DND-41 (cell line): ENCODE measurements at regions not wholly inside any gene's neighbourhood (a gene's known extent, or its start where the extent isn't known, plus 50 kb on each side); places are given as distances from the start of the nearest gene placed in this dataset.
"Not testable (repeated sequence)": the region's sequence is repeated elsewhere in the genome, so short reads cannot be mapped to it uniquely, and the experiment has no call there.

Source experiments
- ATAC-seq: fragments of 200-7000 bp; cut with Tn5 transposase; 3 replicates; pipeline ENCODE4 v1.9.1; 2021; ENCODE audit warnings: low read depth; ENCODE audit not compliant: insufficient read depth
- DNase-seq: peaks from one replicate; pipeline ENCODE4 v3.0.0-alpha.2; 2020
- H2AFZ ChIP-seq: 2 replicates; pipeline ENCODE4 v1.6.0; 2012; ENCODE audit warnings: low read depth, low read length
- H3K27ac ChIP-seq: 2 replicates; pipeline ENCODE4 v1.5.1; 2012; ENCODE audit warnings: low read length, inconsistent platforms
- H3K27me3 ChIP-seq: fragments of 200-600 bp; sonication (generic); 2 replicates; pipeline ENCODE4 v1.6.0; 2012; ENCODE audit warnings: low read length, mild to moderate bottlenecking, inconsistent platforms; ENCODE audit not compliant: insufficient read depth, poor library complexity
- H3K36me3 ChIP-seq: 2 replicates; pipeline ENCODE4 v1.5.1; 2012; ENCODE audit warnings: low read length, inconsistent platforms; ENCODE audit not compliant: insufficient read depth
- H3K4me1 ChIP-seq: 2 replicates; pipeline ENCODE4 v1.5.1; 2012; ENCODE audit warnings: mild to moderate bottlenecking, low read length; ENCODE audit not compliant: insufficient read depth
- H3K4me2 ChIP-seq: 2 replicates; pipeline ENCODE4 v1.6.0; 2012; ENCODE audit warnings: mild to moderate bottlenecking, moderate library complexity, low read length, inconsistent platforms; ENCODE audit not compliant: insufficient read depth
- H3K4me3 ChIP-seq, 2 experiments: fragments of 200-600 bp in 1 of 2; shearing (Covaris generic) in 1 of 2; 2 replicates each; pipeline ENCODE4 v1.5.1; 2012 to 2016; ENCODE audit warnings: inconsistent platforms in 2 of 2, low read length in 2 of 2, mild to moderate bottlenecking in 2 of 2, low read depth in 1 of 2, moderate library complexity in 1 of 2
- H3K79me2 ChIP-seq: 2 replicates; pipeline ENCODE4 v1.6.0; 2012; ENCODE audit warnings: low read length, inconsistent platforms; ENCODE audit not compliant: insufficient read depth
- H3K9ac ChIP-seq: 2 replicates; pipeline ENCODE4 v1.6.0; 2012; ENCODE audit warnings: low read depth, mild to moderate bottlenecking, inconsistent platforms, low read length, moderate library complexity
- H3K9me3 ChIP-seq: 2 replicates; pipeline ENCODE4 v1.5.1; 2012; ENCODE audit warnings: low read length, moderate library complexity, mild to moderate bottlenecking, inconsistent platforms; ENCODE audit not compliant: insufficient read depth, severe bottlenecking
- H4K20me1 ChIP-seq: 2 replicates; pipeline ENCODE4 v1.6.0; 2012; ENCODE audit warnings: low read length; ENCODE audit not compliant: insufficient read depth
- EZH2 ChIP-seq: IDR thresholded peaks from 3 replicates; pipeline ENCODE4 v1.6.1; 2012; ENCODE audit warnings: borderline replicate concordance, low read depth, mild to moderate bottlenecking, moderate library complexity, low read length, inconsistent platforms; ENCODE audit not compliant: severe bottlenecking
- TF ChIP-seq, protein P1 (sequence below): IDR thresholded peaks from 2 replicates; pipeline ENCODE4 v1.5.1; 2012; ENCODE audit warnings: borderline replicate concordance, low read length, moderate library complexity, mild to moderate bottlenecking; ENCODE audit not compliant: poor library complexity, severe bottlenecking; ENCODE audit errors: extremely low read depth

DNA sequence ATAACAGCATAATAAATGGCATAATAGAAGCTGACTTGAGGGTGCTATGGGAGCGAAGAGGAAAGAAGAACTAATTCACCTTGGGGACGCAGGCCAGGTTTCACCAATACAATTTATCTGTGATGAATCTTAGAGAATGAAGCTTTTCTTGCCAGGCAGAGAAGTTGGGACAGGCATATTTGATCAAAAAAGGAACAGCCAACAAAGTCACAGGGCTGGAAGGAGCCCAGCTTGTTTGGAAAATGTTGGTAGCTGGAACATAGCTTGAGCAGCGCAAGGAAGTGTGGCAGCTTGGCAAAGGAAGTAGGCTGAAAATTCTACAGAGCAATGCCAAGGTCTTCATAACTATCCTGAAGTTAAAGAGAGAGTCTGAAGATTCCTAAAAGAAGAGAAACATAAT, 181.5 kb upstream of the OR13F1 start:
- no peaks in the 10 kb centered on the region for H3K4me1 ChIP-seq
- no peaks in the 10 kb centered on the region for H3K36me3 ChIP-seq
- no peaks in the 10 kb centered on the region for H3K27me3 ChIP-seq
- H3K4me3 ChIP-seq, result no peak overlapping the region
- no peak overlapping the region for H2AFZ ChIP-seq
- no peak for TF ChIP-seq EZH2
- TF ChIP-seq, protein P1, sequence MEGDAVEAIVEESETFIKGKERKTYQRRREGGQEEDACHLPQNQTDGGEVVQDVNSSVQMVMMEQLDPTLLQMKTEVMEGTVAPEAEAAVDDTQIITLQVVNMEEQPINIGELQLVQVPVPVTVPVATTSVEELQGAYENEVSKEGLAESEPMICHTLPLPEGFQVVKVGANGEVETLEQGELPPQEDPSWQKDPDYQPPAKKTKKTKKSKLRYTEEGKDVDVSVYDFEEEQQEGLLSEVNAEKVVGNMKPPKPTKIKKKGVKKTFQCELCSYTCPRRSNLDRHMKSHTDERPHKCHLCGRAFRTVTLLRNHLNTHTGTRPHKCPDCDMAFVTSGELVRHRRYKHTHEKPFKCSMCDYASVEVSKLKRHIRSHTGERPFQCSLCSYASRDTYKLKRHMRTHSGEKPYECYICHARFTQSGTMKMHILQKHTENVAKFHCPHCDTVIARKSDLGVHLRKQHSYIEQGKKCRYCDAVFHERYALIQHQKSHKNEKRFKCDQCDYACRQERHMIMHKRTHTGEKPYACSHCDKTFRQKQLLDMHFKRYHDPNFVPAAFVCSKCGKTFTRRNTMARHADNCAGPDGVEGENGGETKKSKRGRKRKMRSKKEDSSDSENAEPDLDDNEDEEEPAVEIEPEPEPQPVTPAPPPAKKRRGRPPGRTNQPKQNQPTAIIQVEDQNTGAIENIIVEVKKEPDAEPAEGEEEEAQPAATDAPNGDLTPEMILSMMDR, result no peak
- no peaks in the 10 kb centered on the region for H3K9me3 ChIP-seq
- no peaks in the 10 kb centered on the region for H4K20me1 ChIP-seq
- no peaks in the 10 kb centered on the region for H3K79me2 ChIP-seq
- no peak for DNase-seq
- ATAC-seq, result no peak
- H3K9ac ChIP-seq, result no peak overlapping the region
- no peak overlapping the region for H3K27ac ChIP-seq
- H3K4me2 ChIP-seq, result no peak overlapping the region

DNA sequence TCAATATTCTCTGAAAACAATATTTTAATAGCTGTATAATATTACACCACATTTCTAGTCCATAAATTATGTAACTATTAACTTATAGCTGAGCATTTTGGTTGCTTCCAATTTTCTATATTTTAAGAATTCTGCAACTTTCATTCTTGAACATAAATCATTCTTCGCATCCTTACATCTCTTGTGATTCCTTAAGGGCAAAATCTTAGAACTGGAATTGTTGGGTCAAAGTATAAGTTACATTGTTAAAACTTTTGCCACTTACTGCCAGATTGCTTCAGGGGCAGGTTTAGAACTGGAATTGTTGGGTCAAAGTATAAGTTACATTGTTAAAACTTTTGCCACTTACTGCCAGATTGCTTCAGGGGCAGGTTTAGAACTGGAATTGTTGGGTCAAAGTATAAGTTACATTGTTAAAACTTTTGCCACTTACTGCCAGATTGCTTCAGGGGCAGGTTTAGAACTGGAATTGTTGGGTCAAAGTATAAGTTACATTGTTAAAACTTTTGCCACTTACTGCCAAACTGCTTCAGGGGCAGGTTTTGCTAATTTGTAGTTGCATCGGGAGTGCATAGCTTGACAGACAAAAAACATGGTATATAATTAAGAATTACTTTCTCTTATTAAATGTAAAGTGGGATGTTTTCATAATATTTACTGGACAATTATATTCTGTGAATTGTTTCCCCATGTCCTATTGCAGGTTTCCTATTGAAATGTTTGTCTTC, 179.9 kb upstream of the OR13F1 start:
- not testable (repeated sequence) for H3K36me3 ChIP-seq, DNase-seq, H3K79me2 ChIP-seq

DNA sequence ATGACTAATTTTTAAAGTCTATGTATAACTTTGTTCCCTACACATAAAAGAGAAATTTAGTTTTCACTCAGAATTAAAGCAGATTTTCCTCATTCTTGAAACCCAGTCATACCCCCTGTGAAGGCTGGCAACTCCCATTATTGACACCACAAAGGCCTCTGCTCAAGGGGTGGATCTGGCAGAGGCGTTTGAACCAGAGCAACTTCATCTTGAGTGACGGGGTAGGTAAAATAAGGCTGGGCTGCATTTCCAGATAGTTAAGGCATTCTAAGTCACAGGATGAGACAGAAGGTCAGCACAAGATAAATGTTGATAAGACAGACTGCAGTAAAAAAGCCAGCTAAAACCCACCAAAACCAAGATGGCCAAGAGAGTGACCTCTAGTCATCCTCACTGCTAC, 177.2 kb upstream of the OR13F1 start:
- Histone ChIP-seq H3K36me3 (no peaks in the 10 kb centered on the region), H3K27me3 (no peaks in the 10 kb centered on the region), H3K4me1 (no peaks in the 10 kb centered on the region), H3K79me2 (no peaks in the 10 kb centered on the region), H2AFZ (no peak overlapping the region), H3K4me2 (no peak overlapping the region), H3K9ac (no peak overlapping the region), H4K20me1 (no peaks in the 10 kb centered on the region), H3K9me3 (no peaks in the 10 kb centered on the region), H3K4me3 (no peak overlapping the region), H3K27ac (no peak overlapping the region)
- DNase-seq (no peak), ATAC-seq (no peak)
- no peak for TF ChIP-seq EZH2

More for the DNA sequence above, 179.9 kb upstream of the OR13F1 start:
- not testable (repeated sequence) for H3K9me3 ChIP-seq, H2AFZ ChIP-seq, H3K4me2 ChIP-seq, ATAC-seq, H3K4me3 ChIP-seq, H4K20me1 ChIP-seq, H3K4me1 ChIP-seq, H3K9ac ChIP-seq, H3K27ac ChIP-seq, H3K27me3 ChIP-seq

DNA sequence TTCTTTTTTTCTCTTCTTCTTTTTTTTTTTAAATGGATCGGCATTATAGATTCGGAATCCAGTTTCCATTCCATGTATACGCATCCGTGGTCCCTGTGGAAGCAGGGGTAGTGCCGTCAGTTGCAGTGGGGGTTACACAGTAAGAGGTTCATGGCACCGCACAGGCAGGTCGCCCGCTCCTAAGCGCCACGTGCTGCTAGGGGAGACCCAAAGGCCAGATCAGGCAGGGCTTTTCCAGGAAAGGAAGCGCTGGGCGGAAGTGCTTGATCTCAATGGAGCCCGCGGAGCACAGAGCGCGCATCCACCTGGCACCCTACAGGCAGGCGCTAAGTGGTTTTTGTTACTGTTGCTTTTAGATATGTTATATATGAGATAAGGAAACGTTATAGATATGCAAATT, 174.8 kb upstream of the OR13F1 start:
- no peaks in the 10 kb centered on the region for H3K36me3 ChIP-seq
- ATAC-seq (no peak), DNase-seq (no peak)
- H3K4me1 ChIP-seq, result no peaks in the 10 kb centered on the region
- H3K4me3 ChIP-seq, result no peak overlapping the region
- no peak overlapping the region for H3K4me2 ChIP-seq
- no peak overlapping the region for H3K27ac ChIP-seq
- H3K27me3 ChIP-seq, result no peaks in the 10 kb centered on the region
- H3K79me2 ChIP-seq, result no peaks in the 10 kb centered on the region
- H4K20me1 ChIP-seq, result no peaks in the 10 kb centered on the region
- no peak overlapping the region for H2AFZ ChIP-seq
- no peak overlapping the region for H3K9ac ChIP-seq
- TF ChIP-seq, protein P1, result no peak
- no peak for TF ChIP-seq EZH2
- H3K9me3 ChIP-seq, result no peaks in the 10 kb centered on the region
